Astrocyte of the cerebellum (primary cell): ENCODE measurements at regions not wholly inside any gene's neighbourhood (a gene's known extent, or its start where the extent isn't known, plus 50 kb on each side); places are given as distances from the start of the nearest gene placed in this dataset.

ENCODE experiments used
- DNase-seq: peaks from one replicate; pipeline ENCODE4 v3.0.0-alpha.2; 2011; ENCODE audit warnings: low read depth
- H3K4me3 ChIP-seq: 2 replicates; pipeline ENCODE4 v1.5.1; 2011; ENCODE audit warnings: mild to moderate bottlenecking, low read depth, low read length, moderate library complexity
- in situ Hi-C: cut with HindIII; loops from 2 replicates; pipeline ENCODE4 v1.10.0; 2017; ENCODE audit warnings: low sequenced_read_pairs
- TF ChIP-seq, protein P1 (sequence below): IDR thresholded peaks from 2 replicates; pipeline ENCODE4 v1.5.1; 2012; ENCODE audit warnings: low read length, low read depth, moderate library complexity, mild to moderate bottlenecking; ENCODE audit errors: missing control alignments

DNA sequence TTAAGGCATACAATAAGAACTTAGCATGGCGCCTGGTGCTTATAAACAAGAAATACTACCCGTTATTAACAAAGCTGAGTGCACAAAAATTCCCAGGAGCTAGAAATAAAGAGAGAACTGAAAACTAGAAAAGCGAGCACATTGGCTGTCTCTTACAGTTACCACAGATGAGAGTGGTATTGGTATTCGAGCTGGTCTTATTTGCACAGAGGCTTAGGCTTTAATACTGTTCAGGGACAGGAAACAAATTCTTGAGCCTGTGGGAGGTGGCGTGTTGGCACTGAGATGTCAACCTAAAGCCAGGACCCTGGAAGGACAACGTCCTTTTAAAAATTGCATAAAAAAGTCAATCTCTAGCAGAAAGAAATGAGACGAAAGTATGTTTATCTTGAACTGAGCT lies 67.3 kb upstream of the IGFBP2 start:
- H3K4me3 ChIP-seq = no peak overlapping the region
- in situ Hi-C loops = no loop called here
- TF ChIP-seq, protein P1, sequence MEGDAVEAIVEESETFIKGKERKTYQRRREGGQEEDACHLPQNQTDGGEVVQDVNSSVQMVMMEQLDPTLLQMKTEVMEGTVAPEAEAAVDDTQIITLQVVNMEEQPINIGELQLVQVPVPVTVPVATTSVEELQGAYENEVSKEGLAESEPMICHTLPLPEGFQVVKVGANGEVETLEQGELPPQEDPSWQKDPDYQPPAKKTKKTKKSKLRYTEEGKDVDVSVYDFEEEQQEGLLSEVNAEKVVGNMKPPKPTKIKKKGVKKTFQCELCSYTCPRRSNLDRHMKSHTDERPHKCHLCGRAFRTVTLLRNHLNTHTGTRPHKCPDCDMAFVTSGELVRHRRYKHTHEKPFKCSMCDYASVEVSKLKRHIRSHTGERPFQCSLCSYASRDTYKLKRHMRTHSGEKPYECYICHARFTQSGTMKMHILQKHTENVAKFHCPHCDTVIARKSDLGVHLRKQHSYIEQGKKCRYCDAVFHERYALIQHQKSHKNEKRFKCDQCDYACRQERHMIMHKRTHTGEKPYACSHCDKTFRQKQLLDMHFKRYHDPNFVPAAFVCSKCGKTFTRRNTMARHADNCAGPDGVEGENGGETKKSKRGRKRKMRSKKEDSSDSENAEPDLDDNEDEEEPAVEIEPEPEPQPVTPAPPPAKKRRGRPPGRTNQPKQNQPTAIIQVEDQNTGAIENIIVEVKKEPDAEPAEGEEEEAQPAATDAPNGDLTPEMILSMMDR = no peak
- DNase-seq = no peak

DNA sequence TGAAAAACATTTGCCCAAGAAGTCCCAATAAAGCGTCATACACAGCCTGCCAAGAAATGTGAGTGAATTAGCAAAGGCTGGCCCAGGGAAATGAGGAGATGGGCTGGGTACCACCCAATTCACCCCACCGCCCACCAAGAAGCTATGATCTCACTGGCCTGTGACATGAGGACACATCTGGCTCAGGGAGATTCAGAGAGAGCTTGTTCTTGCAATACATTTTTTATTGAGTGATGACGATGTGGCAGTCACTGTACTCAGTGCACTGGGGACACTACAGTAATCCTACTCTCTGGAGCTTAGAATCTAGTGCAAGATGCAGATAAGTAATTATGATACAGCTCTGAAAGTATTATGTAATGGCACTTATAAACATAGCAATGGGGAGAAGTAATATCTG lies 64.6 kb upstream of the IGFBP2 start:
- in situ Hi-C loops = no loop called here
- TF ChIP-seq, protein P1 = no peak
- no peak overlapping the region for H3K4me3 ChIP-seq
- DNase-seq = no peak

DNA sequence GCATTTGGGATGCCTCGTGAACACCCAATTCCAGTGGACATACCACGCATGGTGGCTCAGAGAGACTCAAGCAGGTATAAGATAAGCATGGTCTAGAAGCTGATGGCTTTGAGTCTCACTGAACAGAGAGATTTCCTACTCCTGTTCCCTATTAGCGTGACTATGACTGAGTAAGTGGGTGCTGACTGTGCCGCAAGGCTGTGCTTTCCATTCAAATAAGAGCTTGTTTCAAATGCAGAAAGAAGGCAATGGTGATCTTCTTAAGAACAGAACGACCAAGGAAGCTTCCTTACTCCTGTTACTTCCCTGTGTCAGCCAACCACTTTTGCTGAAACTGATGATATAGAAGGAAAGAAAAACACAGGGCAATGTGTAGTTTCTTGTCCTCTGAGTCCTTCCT lies 63.5 kb upstream of the IGFBP2 start:
- in situ Hi-C loops = no loop called here
- no peak overlapping the region for H3K4me3 ChIP-seq

DNA sequence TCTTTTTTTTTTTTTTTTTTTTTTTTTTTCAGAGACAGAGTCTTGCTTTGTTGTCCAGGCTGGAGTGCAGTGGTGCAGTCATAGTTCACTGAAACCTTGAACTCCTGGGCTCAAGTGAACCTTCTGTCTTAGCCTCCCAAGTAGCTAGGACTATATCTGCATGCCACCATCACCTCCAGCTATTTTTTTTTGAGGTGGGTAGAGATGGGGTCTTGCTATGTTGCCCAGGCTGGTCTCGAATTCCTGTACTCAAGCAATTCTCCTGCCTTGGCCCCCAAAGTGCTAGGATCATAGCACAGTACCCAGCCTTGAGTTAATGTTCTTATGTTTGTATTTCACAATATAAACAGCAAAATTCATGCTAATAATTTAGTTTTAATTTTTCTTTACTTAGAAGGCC lies 62.9 kb upstream of the IGFBP2 start:
- no peak for DNase-seq

More for the DNA sequence above, 63.5 kb upstream of the IGFBP2 start:
- DNase-seq = no peak
- TF ChIP-seq, protein P1 = no peak

DNA sequence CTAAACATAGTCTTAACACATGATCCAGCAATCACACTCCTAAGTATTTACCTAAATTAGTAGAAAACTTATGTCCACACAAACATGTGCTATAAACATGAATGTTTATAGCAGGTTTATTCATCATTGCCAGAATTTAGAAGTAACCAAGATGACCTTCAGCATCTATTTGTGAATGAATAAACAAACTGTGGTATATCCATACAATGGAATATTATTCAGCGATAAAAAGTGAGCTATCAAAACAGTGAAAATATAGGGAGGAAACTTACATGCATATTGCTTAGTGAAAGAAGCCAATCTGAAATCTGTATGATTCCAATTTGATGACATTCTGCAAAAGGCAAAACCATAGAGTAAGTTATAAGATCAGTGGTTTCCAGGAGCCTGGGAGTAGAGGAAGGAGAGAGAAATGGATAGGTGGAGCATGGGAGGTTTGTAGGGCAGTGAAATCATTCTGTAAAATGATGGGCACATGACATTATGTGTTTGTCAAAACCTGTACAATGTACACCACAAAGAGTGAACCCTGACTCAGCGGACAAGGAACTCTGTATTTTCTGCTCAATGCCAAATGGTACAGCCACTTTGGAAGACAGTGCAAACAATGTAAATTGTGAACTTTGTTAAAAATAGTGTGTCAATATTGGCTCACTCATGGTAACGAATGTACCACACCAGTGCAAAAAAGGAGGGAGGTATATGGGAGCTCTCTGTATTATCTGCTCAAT lies 61.9 kb upstream of the IGFBP2 start:
- no peak for DNase-seq
- in situ Hi-C loops = no loop called here

More for the DNA sequence above, 62.9 kb upstream of the IGFBP2 start:
- no peak overlapping the region for H3K4me3 ChIP-seq
- TF ChIP-seq, protein P1 = no peak
- in situ Hi-C loops = no loop called here

DNA sequence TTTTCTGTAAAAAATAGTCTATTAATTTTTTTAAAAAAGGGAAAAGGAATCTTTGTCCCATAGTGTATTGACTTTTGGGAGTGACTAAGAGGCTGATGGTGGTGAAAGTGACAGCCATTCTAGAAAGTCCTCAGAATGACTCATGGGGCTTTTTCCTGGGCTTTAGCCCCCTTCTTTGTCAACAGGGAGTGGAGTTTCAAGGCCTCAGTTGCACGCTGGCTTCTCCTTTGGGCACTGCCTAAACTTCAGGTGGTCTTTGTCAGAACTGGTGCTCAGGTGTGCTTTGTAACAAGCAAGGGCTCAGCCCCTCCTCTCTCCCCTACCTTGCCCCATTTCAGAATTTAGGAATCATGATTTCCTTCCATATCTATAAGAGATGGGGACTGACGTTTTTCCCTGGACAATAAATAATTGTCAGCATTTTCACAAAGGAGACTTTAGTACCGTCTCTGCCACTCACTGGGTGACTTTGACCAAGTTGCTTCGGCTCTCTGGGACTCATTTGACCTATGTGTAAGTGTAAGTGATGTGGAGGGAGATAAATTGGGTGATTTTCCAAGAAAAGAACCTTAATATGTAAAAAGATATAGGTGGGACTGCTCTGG lies 61.2 kb upstream of the IGFBP2 start:
- no peak overlapping the region for H3K4me3 ChIP-seq
- DNase-seq = no peak
- TF ChIP-seq, protein P1 = no peak
- in situ Hi-C loops = no loop called here

More for the DNA sequence above, 61.9 kb upstream of the IGFBP2 start:
- no peak overlapping the region for H3K4me3 ChIP-seq
- TF ChIP-seq, protein P1 = no peak
